Memory B cell (primary cell): ENCODE measurements at regions not wholly inside any gene's neighbourhood (a gene's known extent, or its start where the extent isn't known, plus 50 kb on each side); places are given as distances from the start of the nearest gene placed in this dataset.
"Not testable (repeated sequence)": the region's sequence is repeated elsewhere in the genome, so short reads cannot be mapped to it uniquely, and the experiment has no call there.

Source experiments
- ATAC-seq: fragments of 150-1000 bp; cut with Tn5 transposase; 2 replicates; pipeline ENCODE4 v1.10.0; 2021; ENCODE audit warnings: low read depth, mild to moderate bottlenecking, moderate library complexity
- DNase-seq, 2 donors: peaks; one replicate each; pipeline ENCODE4 v3.0.0; 2022; ENCODE audit warnings: low spot score in 2 of 2
- H3K27ac Mint-ChIP-seq: one replicate; pipeline ENCODE4 v1.8.0; 2022; ENCODE audit warnings: mild to moderate bottlenecking, moderate library complexity, mixed read lengths
- H3K27me3 Mint-ChIP-seq: one replicate; pipeline ENCODE4 v1.8.0; 2022; ENCODE audit warnings: mixed read lengths
- H3K36me3 Mint-ChIP-seq: one replicate; pipeline ENCODE4 v1.8.0; 2022; ENCODE audit warnings: mild to moderate bottlenecking, mixed read lengths
- H3K4me1 Mint-ChIP-seq: one replicate; pipeline ENCODE4 v1.8.0; 2022; ENCODE audit warnings: mixed read lengths
- H3K4me3 Mint-ChIP-seq: one replicate; pipeline ENCODE4 v1.8.0; 2022; ENCODE audit warnings: mild to moderate bottlenecking, moderate library complexity, mixed read lengths
- H3K9me3 Mint-ChIP-seq: one replicate; pipeline ENCODE4 v1.8.0; 2022; ENCODE audit warnings: mixed read lengths

- no peak for DNase-seq
- ATAC-seq, result no peak
These were observed 143.1 kb upstream of the BCOR start for GRCh38 chrX:40240844-40241243.

GRCh38 chrX:40237731-40238178 is 140.0 kb upstream of the BCOR start:
- no peaks in the 10 kb centered on the region for H3K4me1 Mint-ChIP-seq
- H3K27ac Mint-ChIP-seq, result no peak overlapping the region
- DNase-seq (no peak), ATAC-seq (peak; percentile 44)
- H3K9me3 Mint-ChIP-seq, result no peaks in the 10 kb centered on the region
- peak overlapping the region; percentile 11 for H3K4me3 Mint-ChIP-seq
- H3K36me3 Mint-ChIP-seq, result no peaks in the 10 kb centered on the region
- H3K27me3 Mint-ChIP-seq, result no peaks in the 10 kb centered on the region

More at GRCh38 chrX:40240844-40241243, 143.1 kb upstream of the BCOR start:
- H3K27me3 Mint-ChIP-seq, result peaks cover 2% of the 10 kb centered on the region
- no peak overlapping the region for H3K4me3 Mint-ChIP-seq
- peaks cover 4% of the 10 kb centered on the region for H3K4me1 Mint-ChIP-seq
- H3K9me3 Mint-ChIP-seq, result no peaks in the 10 kb centered on the region
- H3K36me3 Mint-ChIP-seq, result no peaks in the 10 kb centered on the region
- H3K27ac Mint-ChIP-seq, result no peak overlapping the region

GRCh38 chrX:40230646-40231045 is 132.9 kb upstream of the BCOR start:
- Mint-ChIP-seq H3K4me1 (no peaks in the 10 kb centered on the region), H3K4me3 (no peak overlapping the region), H3K27me3 (no peaks in the 10 kb centered on the region)

GRCh38 chrX:40227125-40227524 is 129.4 kb upstream of the BCOR start:
- no peak for DNase-seq
- Mint-ChIP-seq H3K27ac (no peak overlapping the region), H3K36me3 (peaks cover 4% of the 10 kb centered on the region), H3K4me3 (no peak overlapping the region), H3K27me3 (no peaks in the 10 kb centered on the region), H3K9me3 (peaks cover 6% of the 10 kb centered on the region), H3K4me1 (no peaks in the 10 kb centered on the region)
- ATAC-seq, result peak; percentile 39

More at GRCh38 chrX:40230646-40231045, 132.9 kb upstream of the BCOR start:
- H3K9me3 Mint-ChIP-seq, result no peaks in the 10 kb centered on the region
- H3K27ac Mint-ChIP-seq, result no peak overlapping the region
- DNase-seq, result no peak
- ATAC-seq, result no peak
- no peaks in the 10 kb centered on the region for H3K36me3 Mint-ChIP-seq

- Mint-ChIP-seq H3K9me3 (peaks cover 9% of the 10 kb centered on the region), H3K4me1 (no peaks in the 10 kb centered on the region), H3K36me3 (peaks cover 4% of the 10 kb centered on the region), H3K27ac (no peak overlapping the region), H3K4me3 (no peak overlapping the region), H3K27me3 (no peaks in the 10 kb centered on the region)
- ATAC-seq (no peak), DNase-seq (no peak)
These were observed 126.9 kb upstream of the BCOR start for GRCh38 chrX:40224658-40225057.

- not testable (repeated sequence) for H3K9me3 Mint-ChIP-seq, H3K4me1 Mint-ChIP-seq, H3K36me3 Mint-ChIP-seq, DNase-seq, H3K27me3 Mint-ChIP-seq, ATAC-seq, H3K4me3 Mint-ChIP-seq, H3K27ac Mint-ChIP-seq
These were observed 124.9 kb upstream of the BCOR start for GRCh38 chrX:40222612-40223011.

GRCh38 chrX:40213092-40213491 is 115.3 kb upstream of the BCOR start:
- peaks cover 2% of the 10 kb centered on the region for H3K4me1 Mint-ChIP-seq
- H3K36me3 Mint-ChIP-seq, result no peaks in the 10 kb centered on the region
- ATAC-seq (no peak), DNase-seq (no peak)
- no peak overlapping the region for H3K27ac Mint-ChIP-seq
- H3K27me3 Mint-ChIP-seq, result no peaks in the 10 kb centered on the region
- H3K9me3 Mint-ChIP-seq, result no peaks in the 10 kb centered on the region
- H3K4me3 Mint-ChIP-seq, result no peak overlapping the region

GRCh38 chrX:40209951-40210617 is 112.3 kb upstream of the BCOR start:
- H3K9me3 Mint-ChIP-seq, result no peaks in the 10 kb centered on the region
- H3K4me3 Mint-ChIP-seq, result no peak overlapping the region

GRCh38 chrX:40207626-40208025 is 109.9 kb upstream of the BCOR start:
- Mint-ChIP-seq H3K9me3 (no peaks in the 10 kb centered on the region), H3K4me1 (peaks cover 10% of the 10 kb centered on the region), H3K4me3 (no peak overlapping the region), H3K27me3 (no peaks in the 10 kb centered on the region), H3K36me3 (no peaks in the 10 kb centered on the region), H3K27ac (no peak overlapping the region)
- ATAC-seq (no peak), DNase-seq (no peak)

More at GRCh38 chrX:40209951-40210617, 112.3 kb upstream of the BCOR start:
- Mint-ChIP-seq H3K27me3 (no peaks in the 10 kb centered on the region), H3K36me3 (no peaks in the 10 kb centered on the region), H3K27ac (no peak overlapping the region), H3K4me1 (peaks cover 6% of the 10 kb centered on the region)
- DNase-seq, result no peak
- no peak for ATAC-seq

- Mint-ChIP-seq H3K27ac (no peak overlapping the region), H3K36me3 (no peaks in the 10 kb centered on the region), H3K4me1 (peaks cover 15% of the 10 kb centered on the region), H3K27me3 (no peaks in the 10 kb centered on the region), H3K4me3 (no peak overlapping the region), H3K9me3 (no peaks in the 10 kb centered on the region)
- ATAC-seq, result no peak
- no peak for DNase-seq
These were observed 107.7 kb upstream of the BCOR start for GRCh38 chrX:40205471-40205870.

GRCh38 chrX:40202456-40202855 is 104.7 kb upstream of the BCOR start:
- no peaks in the 10 kb centered on the region for H3K36me3 Mint-ChIP-seq
- H3K4me3 Mint-ChIP-seq, result no peak overlapping the region
- DNase-seq (no peak), ATAC-seq (peak; percentile 65)
- no peaks in the 10 kb centered on the region for H3K27me3 Mint-ChIP-seq
- no peaks in the 10 kb centered on the region for H3K9me3 Mint-ChIP-seq
- peaks cover 10% of the 10 kb centered on the region for H3K4me1 Mint-ChIP-seq
- H3K27ac Mint-ChIP-seq, result no peak overlapping the region

- Mint-ChIP-seq H3K4me1 (peaks cover 9% of the 10 kb centered on the region), H3K4me3 (no peak overlapping the region), H3K27me3 (no peaks in the 10 kb centered on the region), H3K36me3 (no peaks in the 10 kb centered on the region), H3K27ac (no peak overlapping the region), H3K9me3 (no peaks in the 10 kb centered on the region)
- DNase-seq (no peak), ATAC-seq (peak; percentile 81)
These were observed 103.6 kb upstream of the BCOR start for GRCh38 chrX:40201329-40201885.

GRCh38 chrX:40199704-40200103 is 101.9 kb upstream of the BCOR start:
- no peak overlapping the region for H3K4me3 Mint-ChIP-seq
- no peaks in the 10 kb centered on the region for H3K9me3 Mint-ChIP-seq
- no peak for ATAC-seq
- no peak for DNase-seq
- H3K27me3 Mint-ChIP-seq, result no peaks in the 10 kb centered on the region
- H3K27ac Mint-ChIP-seq, result no peak overlapping the region
- H3K4me1 Mint-ChIP-seq, result peaks cover 9% of the 10 kb centered on the region
- H3K36me3 Mint-ChIP-seq, result no peaks in the 10 kb centered on the region

GRCh38 chrX:40197071-40197470 is 99.3 kb upstream of the BCOR start:
- no peaks in the 10 kb centered on the region for H3K9me3 Mint-ChIP-seq

GRCh38 chrX:40195368-40195767 is 97.6 kb upstream of the BCOR start:
- H3K9me3 Mint-ChIP-seq, result no peaks in the 10 kb centered on the region

More at GRCh38 chrX:40197071-40197470, 99.3 kb upstream of the BCOR start:
- Mint-ChIP-seq H3K36me3 (no peaks in the 10 kb centered on the region), H3K4me3 (no peak overlapping the region), H3K4me1 (peaks cover 2% of the 10 kb centered on the region), H3K27ac (no peak overlapping the region), H3K27me3 (no peaks in the 10 kb centered on the region)
- no peak for ATAC-seq
- no peak for DNase-seq

More at GRCh38 chrX:40195368-40195767, 97.6 kb upstream of the BCOR start:
- H3K4me3 Mint-ChIP-seq, result no peak overlapping the region
- ATAC-seq (no peak), DNase-seq (no peak)
- H3K27ac Mint-ChIP-seq, result no peak overlapping the region
- H3K27me3 Mint-ChIP-seq, result no peaks in the 10 kb centered on the region
- no peaks in the 10 kb centered on the region for H3K4me1 Mint-ChIP-seq
- no peaks in the 10 kb centered on the region for H3K36me3 Mint-ChIP-seq
